Right ventricle myocardium superior (tissue), 1 donor: ENCODE measurements at regions not wholly inside any gene's neighbourhood (a gene's known extent, or its start where the extent isn't known, plus 50 kb on each side); places are given as distances from the start of the nearest gene placed in this dataset.
"Not testable (repeated sequence)": the region's sequence is repeated elsewhere in the genome, so short reads cannot be mapped to it uniquely, and the experiment has no call there.

ENCODE experiments used
- ATAC-seq: fragments of 200-7000 bp; cut with Tn5 transposase; one replicate; pipeline ENCODE4 v1.9.1; 2020; ENCODE audit warnings: mild to moderate bottlenecking; ENCODE audit not compliant: poor library complexity
- DNase-seq: peaks from one replicate; pipeline ENCODE4 v3.0.0-alpha.2; 2020
- intact Hi-C: fragments of 100-400 bp; cut with DNase I; formaldehyde crosslinking; loops from one replicate; pipeline ENCODE4 v1.11.2; 2022
- donor health status: DM: no; HTN: yes; CAD: no; lungs with severe emphysema.

GRCh38 chr15:20191508-20192125 lies 350.0 kb downstream of the GOLGA6L6 start:
- intact Hi-C loops, ATAC-seq, DNase-seq: not testable (repeated sequence)

- DNase-seq, intact Hi-C loops, ATAC-seq: not testable (repeated sequence)
These were observed 353.0 kb downstream of the GOLGA6L6 start for GRCh38 chr15:20188611-20189010.

- intact Hi-C loops, DNase-seq: not testable (repeated sequence)
- peak; percentile 12 for ATAC-seq
These were observed 353.9 kb downstream of the GOLGA6L6 start for GRCh38 chr15:20187370-20188355.

- DNase-seq, intact Hi-C loops, ATAC-seq: not testable (repeated sequence)
These were observed 356.7 kb downstream of the GOLGA6L6 start for GRCh38 chr15:20184879-20185278.

- peak; percentile 28 for DNase-seq
These were observed 373.4 kb downstream of the GOLGA6L6 start for GRCh38 chr15:20168221-20168620.

GRCh38 chr15:20153528-20153927 lies 388.1 kb downstream of the GOLGA6L6 start:
- ATAC-seq, intact Hi-C loops, DNase-seq: not testable (repeated sequence)

More at GRCh38 chr15:20168221-20168620, 373.4 kb downstream of the GOLGA6L6 start:
- intact Hi-C loops, ATAC-seq: not testable (repeated sequence)

GRCh38 chr15:20148679-20149078 lies 392.9 kb downstream of the GOLGA6L6 start:
- ATAC-seq, intact Hi-C loops, DNase-seq: not testable (repeated sequence)

- ATAC-seq, DNase-seq, intact Hi-C loops: not testable (repeated sequence)
These were observed 393.6 kb downstream of the GOLGA6L6 start for GRCh38 chr15:20148008-20148407.

- intact Hi-C loops, ATAC-seq: not testable (repeated sequence)
- peak; percentile 42 for DNase-seq
These were observed 397.1 kb downstream of the GOLGA6L6 start for GRCh38 chr15:20144333-20145036.

GRCh38 chr15:20142906-20143305 lies 398.7 kb downstream of the GOLGA6L6 start:
- intact Hi-C loops, DNase-seq, ATAC-seq: not testable (repeated sequence)

GRCh38 chr15:20142410-20142809 lies 399.2 kb downstream of the GOLGA6L6 start:
- intact Hi-C loops, ATAC-seq: not testable (repeated sequence)
- peak; percentile 34 for DNase-seq

GRCh38 chr15:20124668-20125067 lies 416.9 kb downstream of the GOLGA6L6 start:
- ATAC-seq, DNase-seq: not testable (repeated sequence)

GRCh38 chr15:20106026-20106425 lies 435.6 kb downstream of the GOLGA6L6 start:
- ATAC-seq (no peak), DNase-seq (peak; percentile 48)
- intact Hi-C loops: no loop called here

More at GRCh38 chr15:20124668-20125067, 416.9 kb downstream of the GOLGA6L6 start:
- intact Hi-C loops: not testable (repeated sequence)

GRCh38 chr15:20105011-20105990 lies 436.3 kb downstream of the GOLGA6L6 start:
- ATAC-seq, intact Hi-C loops: not testable (repeated sequence)
- DNase-seq: peak; percentile 38

- intact Hi-C loops: not testable (repeated sequence)
These were observed 437.0 kb downstream of the GOLGA6L6 start for GRCh38 chr15:20104551-20104950.

GRCh38 chr15:20102862-20103261 lies 438.7 kb downstream of the GOLGA6L6 start:
- intact Hi-C loops, ATAC-seq: not testable (repeated sequence)
- DNase-seq: peak; percentile 75

More at GRCh38 chr15:20104551-20104950, 437.0 kb downstream of the GOLGA6L6 start:
- peak; percentile 72 for DNase-seq
- ATAC-seq: not testable (repeated sequence)

GRCh38 chr15:20102209-20102608 lies 439.4 kb downstream of the GOLGA6L6 start:
- DNase-seq: peak; percentile 75
- intact Hi-C loops, ATAC-seq: not testable (repeated sequence)
